Mammary epithelial cell (primary cell): ENCODE measurements at regions not wholly inside any gene's neighbourhood (a gene's known extent, or its start where the extent isn't known, plus 50 kb on each side); places are given as distances from the start of the nearest gene placed in this dataset.

ENCODE experiments used
- EZH2 ChIP-seq: IDR thresholded peaks from 2 replicates; pipeline ENCODE4 v1.6.1; 2012; ENCODE audit warnings: low read length, inconsistent platforms, borderline replicate concordance
- TF ChIP-seq, protein P1 (sequence below), 2 donors: IDR thresholded peaks in 1 of 2; conservative IDR thresholded peaks in 1 of 2; 2 replicates each; pipeline ENCODE4 v1.5.1; 2011 to 2012; ENCODE audit warnings: inconsistent platforms in 2 of 2, low read length in 2 of 2, mild to moderate bottlenecking in 2 of 2, control low read depth in 1 of 2, low read depth in 1 of 2; ENCODE audit not compliant: insufficient read depth in 1 of 2; ENCODE audit errors: extremely low read depth in 1 of 2

DNA sequence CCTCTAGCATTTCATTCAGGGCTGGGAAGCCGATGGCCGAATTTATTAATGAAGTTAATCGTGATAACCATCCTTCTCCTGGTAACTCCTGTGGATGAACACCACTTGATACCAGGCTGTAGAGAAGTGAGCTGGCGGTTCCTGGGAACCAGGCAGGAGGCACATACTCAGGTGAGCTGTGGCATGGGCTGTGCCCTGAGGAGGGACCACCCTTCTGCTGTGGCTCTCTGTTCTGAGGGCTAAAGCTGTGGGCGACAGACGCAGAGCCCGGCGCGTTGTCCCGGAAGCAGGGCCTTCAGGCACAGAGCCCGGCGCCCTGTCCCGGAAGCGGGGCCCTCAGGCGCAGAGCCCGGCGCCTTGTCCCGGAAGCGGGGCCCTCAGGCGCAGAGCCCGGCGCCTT is 462.3 kb upstream of the SALL3 start:
- TF ChIP-seq, protein P1, sequence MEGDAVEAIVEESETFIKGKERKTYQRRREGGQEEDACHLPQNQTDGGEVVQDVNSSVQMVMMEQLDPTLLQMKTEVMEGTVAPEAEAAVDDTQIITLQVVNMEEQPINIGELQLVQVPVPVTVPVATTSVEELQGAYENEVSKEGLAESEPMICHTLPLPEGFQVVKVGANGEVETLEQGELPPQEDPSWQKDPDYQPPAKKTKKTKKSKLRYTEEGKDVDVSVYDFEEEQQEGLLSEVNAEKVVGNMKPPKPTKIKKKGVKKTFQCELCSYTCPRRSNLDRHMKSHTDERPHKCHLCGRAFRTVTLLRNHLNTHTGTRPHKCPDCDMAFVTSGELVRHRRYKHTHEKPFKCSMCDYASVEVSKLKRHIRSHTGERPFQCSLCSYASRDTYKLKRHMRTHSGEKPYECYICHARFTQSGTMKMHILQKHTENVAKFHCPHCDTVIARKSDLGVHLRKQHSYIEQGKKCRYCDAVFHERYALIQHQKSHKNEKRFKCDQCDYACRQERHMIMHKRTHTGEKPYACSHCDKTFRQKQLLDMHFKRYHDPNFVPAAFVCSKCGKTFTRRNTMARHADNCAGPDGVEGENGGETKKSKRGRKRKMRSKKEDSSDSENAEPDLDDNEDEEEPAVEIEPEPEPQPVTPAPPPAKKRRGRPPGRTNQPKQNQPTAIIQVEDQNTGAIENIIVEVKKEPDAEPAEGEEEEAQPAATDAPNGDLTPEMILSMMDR (conservative IDR thresholded peaks at IDR 0.05 in 1 of 2, IDR thresholded peaks at IDR 0.05 in 1 of 2; ENCODE audit: extremely low read depth in 1 of 2, insufficient read depth in 1 of 2, low read depth in 1 of 2, low read length in 2 of 2): no peak
- TF ChIP-seq EZH2: no peak
